Sigmoid colon (tissue), 6 donors: ENCODE measurements at regions not wholly inside any gene's neighbourhood (a gene's known extent, or its start where the extent isn't known, plus 50 kb on each side); places are given as distances from the start of the nearest gene placed in this dataset.

Experiments
- DNase-seq: peaks from one replicate; pipeline ENCODE4 v3.0.0-alpha.2; 2019
- H3K27ac ChIP-seq, 4 donors: fragments of 200-600 bp; sonication (generic); one replicate each; pipeline ENCODE4 v1.5.1; 2016 to 2019; ENCODE audit warnings: mild to moderate bottlenecking in 1 of 4
- H3K27me3 ChIP-seq, 3 donors: fragments of 200-600 bp; sonication (generic); one replicate each; pipeline ENCODE4 v1.5.1; 2019; ENCODE audit warnings: mild to moderate bottlenecking in 1 of 3
- H3K36me3 ChIP-seq, 4 donors: fragments of 200-600 bp; sonication (generic); one replicate each; pipeline ENCODE4 v1.5.1; 2016 to 2019
- H3K4me1 ChIP-seq, 4 donors: fragments of 200-600 bp; sonication (generic); one replicate each; pipeline ENCODE4 v1.5.1; 2017 to 2019
- H3K4me3 ChIP-seq, 4 donors: fragments of 200-600 bp; sonication (generic); one replicate each; pipeline ENCODE4 v1.5.1; 2017 to 2019; ENCODE audit warnings: mild to moderate bottlenecking in 2 of 4, moderate library complexity in 1 of 4
- H3K9me3 ChIP-seq, 4 donors: fragments of 200-600 bp in 3 of 4; sonication (generic) in 3 of 4; one replicate each; pipeline versions ENCODE4 v1.5.1 to v1.6.1; 2013 to 2019
- EP300 ChIP-seq, 4 donors: sonication (generic); formaldehyde crosslinking; IDR thresholded peaks; one replicate each; pipeline ENCODE4 v1.6.1; 2017; ENCODE audit warnings: antibody characterized with exemption in 4 of 4
- POLR2A ChIP-seq, 2 donors: fragments of 450-650 bp; IDR thresholded peaks; one replicate each; pipeline ENCODE4 v1.6.1; 2016; ENCODE audit warnings: antibody characterized with exemption in 2 of 2, mild to moderate bottlenecking in 2 of 2, moderate library complexity in 2 of 2
- POLR2AphosphoS5 ChIP-seq, 4 donors: sonication (generic); formaldehyde crosslinking; IDR thresholded peaks; one replicate each; pipeline ENCODE4 v1.6.1; 2017; ENCODE audit warnings: antibody characterized with exemption in 4 of 4
- WGBS, 2 donors: extraction: QIAGEN DNeasy Blood & Tissue Kit; methylation state at CpG; one replicate each; pipeline ENCODE4 v1.1.7; 2013; 5-methylcytosine and 5-hydroxymethylcytosine counted together
- intact Hi-C: fragments of 100-400 bp; cut with DNase I; formaldehyde crosslinking; loops from one replicate; pipeline ENCODE4 v1.15.1; 2023
- TF ChIP-seq, protein P1 (sequence below), 4 experiments: fragments of 450-650 bp in 3 of 4; fragments of 200-600 bp in 1 of 4; IDR thresholded peaks; one replicate each; pipeline ENCODE4 v1.5.1; 2016 to 2019; ENCODE audit warnings: antibody characterized with exemption in 4 of 4, mild to moderate bottlenecking in 3 of 4, moderate library complexity in 2 of 4
- donor health status: healthy with polysubstance abuse.
- donor health status: healthy.

DNA sequence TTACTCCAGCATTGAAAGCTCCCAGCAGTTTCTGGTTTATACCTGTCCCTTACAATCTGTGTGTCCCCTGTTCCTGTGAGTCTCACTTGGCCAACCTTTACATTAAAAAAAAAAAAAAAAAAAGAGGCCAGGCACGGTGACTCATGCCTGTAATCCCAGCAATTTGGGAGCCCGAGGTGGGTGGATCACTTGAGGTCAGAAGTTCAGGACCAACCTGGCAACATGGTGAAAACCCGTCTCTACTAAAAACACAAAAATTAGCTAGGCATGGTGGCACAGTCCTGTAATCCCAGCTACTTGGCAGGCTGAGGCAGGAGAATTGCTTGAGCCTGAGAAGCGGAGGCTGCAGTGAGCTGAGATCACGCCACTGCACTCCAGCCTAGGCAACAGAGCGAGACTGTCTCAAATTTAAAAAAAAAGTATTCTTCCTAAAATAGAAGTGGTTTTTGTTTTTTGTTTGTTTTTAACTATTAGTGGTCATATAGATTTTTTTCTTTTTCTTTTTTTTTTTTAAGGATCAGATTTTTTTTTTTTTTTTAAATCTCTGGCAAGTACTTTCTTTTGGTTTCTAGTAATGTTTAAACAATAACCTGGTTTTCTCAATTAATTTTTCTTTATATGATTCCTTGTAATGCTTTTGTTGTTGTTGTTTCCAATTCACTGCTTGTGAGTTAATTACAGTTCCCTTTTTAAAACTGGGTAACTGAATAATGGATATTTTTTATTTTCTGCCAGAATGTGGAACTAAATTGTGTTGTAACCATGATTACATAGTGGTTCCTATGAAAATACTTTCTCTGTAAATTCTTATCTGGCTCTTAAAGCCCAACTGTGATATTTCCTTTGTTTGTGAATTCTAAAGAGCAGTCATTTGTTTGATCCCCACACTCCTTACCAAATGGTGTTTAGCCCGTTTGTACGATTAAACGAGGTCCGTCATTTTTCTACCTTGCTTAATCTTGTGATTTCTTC is 116.8 kb downstream of the CTAGE1 start:
- Histone ChIP-seq H3K36me3 (no peaks in the 10 kb centered on the region), H3K4me1 (no peaks in the 10 kb centered on the region), H3K27me3 (no peaks in the 10 kb centered on the region), H3K27ac (no peak overlapping the region), H3K9me3 (no peaks in the 10 kb centered on the region), H3K4me3 (no peak overlapping the region)
- DNase-seq: no peak
- intact Hi-C loops: no loop called here
- 56 to 58% methylated on average over 10 of the region's 10 CpGs for WGBS, 2 donors
- TF ChIP-seq, protein P1, sequence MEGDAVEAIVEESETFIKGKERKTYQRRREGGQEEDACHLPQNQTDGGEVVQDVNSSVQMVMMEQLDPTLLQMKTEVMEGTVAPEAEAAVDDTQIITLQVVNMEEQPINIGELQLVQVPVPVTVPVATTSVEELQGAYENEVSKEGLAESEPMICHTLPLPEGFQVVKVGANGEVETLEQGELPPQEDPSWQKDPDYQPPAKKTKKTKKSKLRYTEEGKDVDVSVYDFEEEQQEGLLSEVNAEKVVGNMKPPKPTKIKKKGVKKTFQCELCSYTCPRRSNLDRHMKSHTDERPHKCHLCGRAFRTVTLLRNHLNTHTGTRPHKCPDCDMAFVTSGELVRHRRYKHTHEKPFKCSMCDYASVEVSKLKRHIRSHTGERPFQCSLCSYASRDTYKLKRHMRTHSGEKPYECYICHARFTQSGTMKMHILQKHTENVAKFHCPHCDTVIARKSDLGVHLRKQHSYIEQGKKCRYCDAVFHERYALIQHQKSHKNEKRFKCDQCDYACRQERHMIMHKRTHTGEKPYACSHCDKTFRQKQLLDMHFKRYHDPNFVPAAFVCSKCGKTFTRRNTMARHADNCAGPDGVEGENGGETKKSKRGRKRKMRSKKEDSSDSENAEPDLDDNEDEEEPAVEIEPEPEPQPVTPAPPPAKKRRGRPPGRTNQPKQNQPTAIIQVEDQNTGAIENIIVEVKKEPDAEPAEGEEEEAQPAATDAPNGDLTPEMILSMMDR (IDR thresholded peaks at IDR 0.05): no peak
- no peak for TF ChIP-seq EP300 (IDR thresholded peaks at IDR 0.05)
- no peak for TF ChIP-seq POLR2AphosphoS5 (IDR thresholded peaks at IDR 0.05)
- TF ChIP-seq POLR2A (IDR thresholded peaks at IDR 0.05): no peak

DNA sequence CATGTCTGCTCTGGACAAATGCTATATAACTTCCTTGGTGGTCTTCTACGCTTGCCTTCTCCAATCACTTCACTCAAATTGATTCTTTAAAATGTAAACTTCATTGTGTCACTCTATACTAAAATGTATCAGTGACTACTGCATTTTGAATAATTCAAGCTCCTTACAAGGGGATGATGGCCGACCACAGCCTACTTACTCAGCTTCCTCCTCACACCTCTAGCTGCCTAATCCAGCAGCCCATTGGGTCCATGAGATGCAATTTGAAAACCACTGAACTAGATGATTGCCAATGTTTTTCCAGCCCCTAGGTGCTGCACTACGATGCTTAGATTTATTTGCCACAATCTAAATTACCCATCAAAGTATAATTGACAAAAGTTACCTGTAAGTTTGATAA is 120.7 kb downstream of the CTAGE1 start:
- no peak overlapping the region for H3K27ac ChIP-seq
- H3K9me3 ChIP-seq: no peaks in the 10 kb centered on the region
- H3K36me3 ChIP-seq: no peaks in the 10 kb centered on the region
- no peaks in the 10 kb centered on the region for H3K4me1 ChIP-seq
- H3K4me3 ChIP-seq: no peak overlapping the region
- no peak for DNase-seq
- intact Hi-C loops: no loop called here
- TF ChIP-seq POLR2A (IDR thresholded peaks at IDR 0.05) (no peak), POLR2AphosphoS5 (IDR thresholded peaks at IDR 0.05) (no peak), EP300 (IDR thresholded peaks at IDR 0.05) (no peak)
- TF ChIP-seq, protein P1 (IDR thresholded peaks at IDR 0.05): no peak
- WGBS, 2 donors: 88 to 92% methylated on average over 3 of the region's 3 CpGs
- H3K27me3 ChIP-seq: no peaks in the 10 kb centered on the region

DNA sequence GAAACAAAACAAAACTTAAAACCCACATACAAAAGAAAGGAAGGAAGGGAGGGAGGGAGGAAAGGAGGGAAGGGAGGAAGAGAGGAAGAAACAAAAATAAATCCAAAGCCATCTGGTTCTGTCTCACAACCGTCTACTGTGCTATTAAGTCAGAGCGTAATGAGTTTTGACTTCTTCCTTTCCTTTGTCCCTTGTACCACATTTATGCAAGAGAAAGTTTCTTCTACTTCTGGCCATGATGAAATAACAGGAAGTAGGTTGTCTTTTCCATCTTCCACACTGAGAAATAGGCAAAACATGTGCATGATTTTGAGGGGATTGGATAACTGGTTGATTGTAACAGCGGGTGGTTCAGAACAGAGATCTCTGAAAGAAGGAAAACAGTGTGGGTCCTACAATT is 121.4 kb downstream of the CTAGE1 start:
- no peak overlapping the region for H3K4me3 ChIP-seq
- TF ChIP-seq POLR2A (IDR thresholded peaks at IDR 0.05) (no peak), EP300 (IDR thresholded peaks at IDR 0.05) (no peak), POLR2AphosphoS5 (IDR thresholded peaks at IDR 0.05) (no peak)
- TF ChIP-seq, protein P1 (IDR thresholded peaks at IDR 0.05): no peak

DNA sequence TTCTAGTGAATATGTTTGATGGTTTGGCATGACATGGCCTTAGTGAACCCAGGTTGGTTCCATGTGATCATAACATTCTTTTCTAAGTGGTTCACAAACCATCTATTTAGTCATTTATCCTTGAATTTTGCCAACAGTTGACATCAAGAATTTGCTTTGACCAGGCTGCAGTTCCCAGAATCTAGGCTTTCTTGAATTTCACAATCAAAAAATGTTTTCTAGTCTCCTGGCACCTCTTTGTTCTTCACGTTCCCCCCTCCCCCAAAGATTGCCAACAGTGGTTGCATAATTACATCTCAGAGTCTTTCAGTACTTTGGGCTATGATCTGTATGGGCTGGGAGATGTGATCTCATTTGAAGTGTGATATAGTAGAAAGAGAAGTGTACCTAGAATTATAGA is 124.0 kb downstream of the GATA6 start:
- TF ChIP-seq, protein P1 (IDR thresholded peaks at IDR 0.05): no peak
- no peak for TF ChIP-seq EP300 (IDR thresholded peaks at IDR 0.05)
- no peak for TF ChIP-seq POLR2AphosphoS5 (IDR thresholded peaks at IDR 0.05)
- TF ChIP-seq POLR2A (IDR thresholded peaks at IDR 0.05): no peak
- Histone ChIP-seq H3K4me1 (no peaks in the 10 kb centered on the region), H3K27me3 (no peaks in the 10 kb centered on the region), H3K4me3 (no peak overlapping the region), H3K36me3 (no peaks in the 10 kb centered on the region), H3K27ac (no peak overlapping the region), H3K9me3 (peaks cover 0 to 2% (median 0%) of the 10 kb centered on the region in 4 donors)
- no peak for DNase-seq
- intact Hi-C loops: no loop called here
- WGBS, 2 donors: 67 to 71% methylated on average over 1 of the region's 1 CpG

More for the DNA sequence above, 121.4 kb downstream of the CTAGE1 start:
- no peak for DNase-seq
- H3K36me3 ChIP-seq: no peaks in the 10 kb centered on the region
- H3K27me3 ChIP-seq: no peaks in the 10 kb centered on the region
- intact Hi-C loops: no loop called here
- H3K4me1 ChIP-seq: no peaks in the 10 kb centered on the region
- 87 to 91% methylated on average over 3 of the region's 3 CpGs for WGBS, 2 donors
- H3K27ac ChIP-seq: no peak overlapping the region
- H3K9me3 ChIP-seq: no peaks in the 10 kb centered on the region
